CD14-positive monocyte (primary cell): ENCODE measurements at regions not wholly inside any gene's neighbourhood (a gene's known extent, or its start where the extent isn't known, plus 50 kb on each side); places are given as distances from the start of the nearest gene placed in this dataset.

Source experiments
- DNase-seq, 3 donors: peaks; one replicate each; pipeline ENCODE4 v3.0.0-alpha.2; 2011 to 2022
- H2AFZ ChIP-seq: 2 replicates; pipeline ENCODE4 v1.6.0; 2012; ENCODE audit warnings: mild to moderate bottlenecking, low read depth, low read length, inconsistent platforms; ENCODE audit not compliant: insufficient read depth, poor library complexity, severe bottlenecking
- H3K27ac ChIP-seq, 2 donors: 1 replicate in 1 of 2; 2 replicates in 1 of 2; pipeline ENCODE4 v1.5.1; 2012 to 2013; ENCODE audit warnings: low read length in 2 of 2, control low read depth in 1 of 2, inconsistent platforms in 1 of 2, low read depth in 1 of 2, mild to moderate bottlenecking in 1 of 2
- H3K27me3 ChIP-seq, 2 donors: one replicate each; pipeline versions ENCODE4 v1.6.0 to v1.6.1; 2011 to 2013; ENCODE audit warnings: low read length in 2 of 2; ENCODE audit not compliant: control insufficient read depth in 2 of 2, insufficient read depth in 2 of 2
- H3K36me3 ChIP-seq, 2 donors: replicated peaks in 1 of 2; 1 replicate in 1 of 2; 2 replicates in 1 of 2; pipeline versions ENCODE4 v1.5.1 to v1.6.1; 2012 to 2013; ENCODE audit warnings: low read length in 2 of 2, control low read depth in 1 of 2, inconsistent platforms in 1 of 2, mild to moderate bottlenecking in 1 of 2; ENCODE audit not compliant: insufficient read depth in 2 of 2, control insufficient read depth in 1 of 2
- H3K4me1 ChIP-seq, 2 donors: 1 replicate in 1 of 2; 2 replicates in 1 of 2; pipeline versions ENCODE4 v1.5.1 to v1.6.1; 2012 to 2013; ENCODE audit warnings: low read length in 2 of 2, control low read depth in 1 of 2, inconsistent platforms in 1 of 2, mild to moderate bottlenecking in 1 of 2, moderate library complexity in 1 of 2; ENCODE audit not compliant: insufficient read depth in 2 of 2, control insufficient read depth in 1 of 2
- H3K4me2 ChIP-seq: replicated peaks from 2 replicates; pipeline ENCODE3; 2012; ENCODE audit warnings: low read length, moderate library complexity, mild to moderate bottlenecking; ENCODE audit not compliant: poor library complexity, severe bottlenecking; ENCODE audit errors: extremely low read depth
- H3K4me3 ChIP-seq, 3 experiments: fragments of 200-600 bp in 1 of 3; sonication (generic) in 1 of 3; replicated peaks in 1 of 3; 1 replicate in 2 of 3; 2 replicates in 1 of 3; pipeline ENCODE4 v1.5.1; 2011 to 2013; ENCODE audit warnings: low read length in 3 of 3, mild to moderate bottlenecking in 3 of 3, control low read depth in 2 of 3, low read depth in 2 of 3, inconsistent platforms in 1 of 3, moderate library complexity in 1 of 3
- H3K79me2 ChIP-seq: 2 replicates; pipeline ENCODE4 v1.6.0; 2012; ENCODE audit warnings: mild to moderate bottlenecking, control low read depth, inconsistent platforms, low read length, moderate library complexity; ENCODE audit not compliant: insufficient read depth
- H3K9ac ChIP-seq: 2 replicates; pipeline ENCODE4 v1.6.0; 2017; ENCODE audit warnings: low read length, mild to moderate bottlenecking; ENCODE audit not compliant: insufficient read depth, poor library complexity, severe bottlenecking
- H3K9me3 ChIP-seq, 2 donors: replicated peaks in 1 of 2; 1 replicate in 1 of 2; 2 replicates in 1 of 2; pipeline versions ENCODE4 v1.5.1 to v1.6.1; 2012 to 2013; ENCODE audit warnings: low read length in 2 of 2, control low read depth in 1 of 2; ENCODE audit not compliant: control insufficient read depth in 1 of 2, insufficient read depth in 1 of 2
- H4K20me1 ChIP-seq: 2 replicates; pipeline ENCODE4 v1.6.0; 2012; ENCODE audit warnings: mild to moderate bottlenecking, low read length, control low read depth, moderate library complexity; ENCODE audit not compliant: insufficient read depth
- H3K27ac Mint-ChIP-seq, 7 donors: one replicate each; pipeline ENCODE4 v1.8.0; 2020; ENCODE audit warnings: mild to moderate bottlenecking in 7 of 7, mixed read lengths in 7 of 7, moderate library complexity in 6 of 7, inconsistent platforms in 2 of 7
- H3K27me3 Mint-ChIP-seq, 3 donors: one replicate each; pipeline ENCODE4 v1.8.0; 2021 to 2022; ENCODE audit warnings: low read depth in 3 of 3, mild to moderate bottlenecking in 3 of 3, mixed read lengths in 3 of 3, moderate library complexity in 3 of 3, inconsistent platforms in 1 of 3
- H3K36me3 Mint-ChIP-seq, 2 donors: one replicate each; pipeline ENCODE4 v1.8.0; 2020; ENCODE audit warnings: mixed read lengths in 2 of 2, inconsistent platforms in 1 of 2, mild to moderate bottlenecking in 1 of 2
- H3K4me1 Mint-ChIP-seq: one replicate; pipeline ENCODE4 v1.8.0; 2020; ENCODE audit warnings: mild to moderate bottlenecking, mixed read lengths
- H3K4me3 Mint-ChIP-seq, 2 donors: one replicate each; pipeline ENCODE4 v1.8.0; 2020; ENCODE audit warnings: mild to moderate bottlenecking in 2 of 2, mixed read lengths in 2 of 2, moderate library complexity in 1 of 2
- H3K9me3 Mint-ChIP-seq, 7 donors: one replicate each; pipeline ENCODE4 v1.8.0; 2020 to 2022; ENCODE audit warnings: mixed read lengths in 7 of 7, mild to moderate bottlenecking in 6 of 7, moderate library complexity in 6 of 7, inconsistent platforms in 2 of 7
- WGBS: methylation state at CpG from one replicate; pipeline ENCODE4 v1.1.5; 2013; ENCODE audit warnings: missing lambda C conversion rate; ENCODE audit not compliant: insufficient coverage; 5-methylcytosine and 5-hydroxymethylcytosine counted together
- intact Hi-C, 2 donors: fragments of 100-400 bp; cut with micrococcal nuclease; formaldehyde crosslinking; loops; one replicate each; pipeline versions ENCODE4 v1.15.0 to v1.15.1; 2023
- TF ChIP-seq, protein P1 (sequence below): fragments of 200-600 bp; IDR thresholded peaks from one replicate; pipeline ENCODE4 v1.8.0; 2022; ENCODE audit warnings: antibody characterized with exemption, mild to moderate bottlenecking

DNA sequence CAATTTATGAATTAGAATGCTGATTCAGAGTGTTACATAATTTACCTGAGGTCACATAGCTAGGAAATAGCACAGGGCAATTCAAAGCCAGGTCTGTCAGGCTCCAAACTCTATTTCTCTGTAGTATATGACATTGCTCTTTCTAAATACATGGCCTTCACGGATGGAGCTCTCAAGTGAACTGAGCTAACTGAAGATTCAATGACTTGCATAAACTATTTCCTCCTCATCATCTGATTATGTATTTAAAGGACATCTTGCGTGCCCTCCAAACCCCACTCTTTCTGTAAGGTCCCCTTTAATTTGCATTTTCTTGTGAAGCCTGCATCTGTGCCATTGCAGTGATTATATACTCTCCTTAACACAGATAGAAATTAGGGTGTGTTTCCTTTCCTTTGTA, 537.4 kb upstream of the VRK2 start:
- Histone ChIP-seq H3K4me2 (no peak overlapping the region), H3K4me1 (no peaks in the 10 kb centered on the region), H3K27ac (no peak overlapping the region), H3K9me3 (no peaks in the 10 kb centered on the region), H3K4me3 (no peak overlapping the region), H3K9ac (no peak overlapping the region), H3K79me2 (no peaks in the 10 kb centered on the region), H4K20me1 (no peaks in the 10 kb centered on the region), H3K36me3 (no peaks in the 10 kb centered on the region), H3K27me3 (no peaks in the 10 kb centered on the region), H2AFZ (no peak overlapping the region)
- DNase-seq: no peak
- no CpG with 5 or more reads among the region's 2 CpGs for WGBS
- TF ChIP-seq, protein P1, sequence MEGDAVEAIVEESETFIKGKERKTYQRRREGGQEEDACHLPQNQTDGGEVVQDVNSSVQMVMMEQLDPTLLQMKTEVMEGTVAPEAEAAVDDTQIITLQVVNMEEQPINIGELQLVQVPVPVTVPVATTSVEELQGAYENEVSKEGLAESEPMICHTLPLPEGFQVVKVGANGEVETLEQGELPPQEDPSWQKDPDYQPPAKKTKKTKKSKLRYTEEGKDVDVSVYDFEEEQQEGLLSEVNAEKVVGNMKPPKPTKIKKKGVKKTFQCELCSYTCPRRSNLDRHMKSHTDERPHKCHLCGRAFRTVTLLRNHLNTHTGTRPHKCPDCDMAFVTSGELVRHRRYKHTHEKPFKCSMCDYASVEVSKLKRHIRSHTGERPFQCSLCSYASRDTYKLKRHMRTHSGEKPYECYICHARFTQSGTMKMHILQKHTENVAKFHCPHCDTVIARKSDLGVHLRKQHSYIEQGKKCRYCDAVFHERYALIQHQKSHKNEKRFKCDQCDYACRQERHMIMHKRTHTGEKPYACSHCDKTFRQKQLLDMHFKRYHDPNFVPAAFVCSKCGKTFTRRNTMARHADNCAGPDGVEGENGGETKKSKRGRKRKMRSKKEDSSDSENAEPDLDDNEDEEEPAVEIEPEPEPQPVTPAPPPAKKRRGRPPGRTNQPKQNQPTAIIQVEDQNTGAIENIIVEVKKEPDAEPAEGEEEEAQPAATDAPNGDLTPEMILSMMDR: no peak
- no peaks in the 10 kb centered on the region for H3K27me3 Mint-ChIP-seq
- peaks cover 0 to 4% (median 0%) of the 10 kb centered on the region in 7 donors for H3K9me3 Mint-ChIP-seq
- H3K4me3 Mint-ChIP-seq: no peak overlapping the region
- intact Hi-C loops: no loop called here
- no peaks in the 10 kb centered on the region for H3K36me3 Mint-ChIP-seq
- no peak overlapping the region for H3K27ac Mint-ChIP-seq
- H3K4me1 Mint-ChIP-seq: peaks cover 2% of the 10 kb centered on the region

DNA sequence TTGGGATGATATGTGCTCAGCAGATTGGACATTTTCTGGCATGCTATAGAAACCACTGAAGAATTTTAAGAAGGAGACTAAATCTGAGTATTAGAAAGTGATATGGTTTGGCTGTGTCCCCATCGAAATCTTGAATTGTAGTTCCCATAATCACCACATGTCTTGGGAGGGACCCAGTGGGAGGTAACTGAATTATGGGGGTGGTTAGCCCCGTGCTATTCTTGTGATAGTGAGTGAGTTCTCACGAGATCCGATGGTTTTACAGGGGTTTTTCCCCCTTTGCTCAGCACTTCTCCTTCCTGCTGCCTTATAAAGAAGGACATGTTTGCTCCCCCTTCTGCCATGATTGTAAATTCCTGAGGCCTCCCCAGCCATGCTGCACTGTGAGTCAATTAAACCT, 535.9 kb upstream of the VRK2 start:
- Histone ChIP-seq H3K36me3 (no peaks in the 10 kb centered on the region), H3K79me2 (no peaks in the 10 kb centered on the region), H3K27me3 (no peaks in the 10 kb centered on the region), H3K9me3 (no peaks in the 10 kb centered on the region), H2AFZ (no peak overlapping the region), H3K4me1 (no peaks in the 10 kb centered on the region), H4K20me1 (no peaks in the 10 kb centered on the region), H3K9ac (no peak overlapping the region), H3K4me3 (no peak overlapping the region), H3K4me2 (no peak overlapping the region), H3K27ac (no peak overlapping the region)
- Mint-ChIP-seq H3K9me3 (peaks cover 0 to 4% (median 0%) of the 10 kb centered on the region in 7 donors), H3K4me3 (no peak overlapping the region), H3K27ac (no peak overlapping the region), H3K4me1 (peaks cover 2% of the 10 kb centered on the region), H3K36me3 (no peaks in the 10 kb centered on the region), H3K27me3 (peaks cover 0 to 1% (median 0%) of the 10 kb centered on the region in 3 donors)
- TF ChIP-seq, protein P1: no peak
- intact Hi-C loops: loop anchor here in 1 of 2 donors (10.0 kb wide), 1 partner anchor 136 kb away; no protein-coding TSS in a partner anchor
- DNase-seq: no peak
- WGBS: no CpG with 5 or more reads among the region's 4 CpGs
